ENCODE measurements at regions not wholly inside any gene's neighbourhood (a gene's known extent, or its start where the extent isn't known, plus 50 kb on each side); places are given as distances from the start of the nearest gene placed in this dataset.
A peak's percentile ranks its signal among the peaks of the same experiment; 100 is the strongest.

- peaks cover 12% of the 10 kb centered on the region for H3K9me3 Mint-ChIP-seq
- H3K27ac Mint-ChIP-seq, result peak overlapping the region; percentile 92
- peaks cover 13% of the 10 kb centered on the region for H3K36me3 Mint-ChIP-seq (ENCODE audit: low read depth)
- peak overlapping the region; percentile 76 for H3K4me3 Mint-ChIP-seq
- peaks cover 46% of the 10 kb centered on the region for H3K4me1 Mint-ChIP-seq
- peak; percentile 39 for ATAC-seq (replicated peaks)
- no peaks in the 10 kb centered on the region for H3K27me3 Mint-ChIP-seq
Observed at GRCh38 chr4:26130841-26131432, 189.9 kb upstream of the RBPJ start.

- Mint-ChIP-seq H3K4me3 (peak overlapping the region; percentile 76), H3K4me1 (peaks cover 46% of the 10 kb centered on the region), H3K27ac (peak overlapping the region; percentile 92), H3K9me3 (peaks cover 12% of the 10 kb centered on the region), H3K27me3 (no peaks in the 10 kb centered on the region), H3K36me3 (ENCODE audit: low read depth) (peaks cover 13% of the 10 kb centered on the region)
- ATAC-seq (replicated peaks), result peak; percentile 56
Observed at GRCh38 chr4:26131711-26132110, 189.1 kb upstream of the RBPJ start.

- peak overlapping the region; percentile 92 for H3K27ac Mint-ChIP-seq
- ATAC-seq (replicated peaks), result no peak
- peaks cover 38% of the 10 kb centered on the region for H3K4me1 Mint-ChIP-seq
- peak overlapping the region; percentile 76 for H3K4me3 Mint-ChIP-seq
- H3K27me3 Mint-ChIP-seq, result no peaks in the 10 kb centered on the region
- H3K9me3 Mint-ChIP-seq, result peaks cover 4% of the 10 kb centered on the region
- H3K36me3 Mint-ChIP-seq (ENCODE audit: low read depth), result peaks cover 13% of the 10 kb centered on the region
Observed at GRCh38 chr4:26132858-26133257, 188.0 kb upstream of the RBPJ start.

GRCh38 chr4:26133840-26134239 is 187.0 kb upstream of the RBPJ start:
- peaks cover 13% of the 10 kb centered on the region for H3K36me3 Mint-ChIP-seq (ENCODE audit: low read depth)
- H3K4me3 Mint-ChIP-seq, result peak overlapping the region; percentile 76
- H3K4me1 Mint-ChIP-seq, result peaks cover 38% of the 10 kb centered on the region

DNA sequence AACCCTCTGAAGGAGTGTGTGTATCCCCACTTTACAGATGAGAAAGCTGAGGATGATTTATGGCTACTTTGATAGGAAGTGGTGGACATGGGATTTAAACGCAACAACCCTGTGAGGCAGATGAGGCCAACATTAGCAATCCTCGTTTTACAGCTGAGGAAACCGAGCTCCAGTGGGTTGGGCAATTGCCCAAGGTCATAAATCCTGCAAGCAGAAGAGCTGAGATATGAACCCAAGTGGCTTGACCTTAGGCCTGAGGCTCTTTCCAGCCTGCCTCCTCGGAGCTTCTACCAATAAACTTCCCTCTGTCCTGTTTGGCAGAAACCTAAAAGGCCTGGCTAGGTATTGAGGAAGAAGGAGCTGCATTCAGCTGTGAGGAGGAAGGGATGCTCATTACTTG is 185.5 kb upstream of the RBPJ start:
- Mint-ChIP-seq H3K36me3 (ENCODE audit: low read depth) (peaks cover 13% of the 10 kb centered on the region), H3K9me3 (no peaks in the 10 kb centered on the region), H3K4me1 (peaks cover 36% of the 10 kb centered on the region), H3K27ac (peak overlapping the region; percentile 31), H3K4me3 (no peak overlapping the region), H3K27me3 (no peaks in the 10 kb centered on the region)
- ATAC-seq (replicated peaks), result no peak

More at GRCh38 chr4:26133840-26134239, 187.0 kb upstream of the RBPJ start:
- Mint-ChIP-seq H3K9me3 (peaks cover 2% of the 10 kb centered on the region), H3K27me3 (no peaks in the 10 kb centered on the region), H3K27ac (peak overlapping the region; percentile 92)
- peak; percentile 34 for ATAC-seq (replicated peaks)

- H3K9me3 Mint-ChIP-seq, result no peaks in the 10 kb centered on the region
- no peak overlapping the region for H3K4me3 Mint-ChIP-seq
- peak overlapping the region; percentile 23 for H3K27ac Mint-ChIP-seq
- ATAC-seq (replicated peaks), result no peak
- H3K27me3 Mint-ChIP-seq, result no peaks in the 10 kb centered on the region
- H3K4me1 Mint-ChIP-seq, result peaks cover 27% of the 10 kb centered on the region
- peaks cover 6% of the 10 kb centered on the region for H3K36me3 Mint-ChIP-seq (ENCODE audit: low read depth)
Observed at GRCh38 chr4:26136615-26137014, 184.2 kb upstream of the RBPJ start.

GRCh38 chr4:26137288-26137687 is 183.5 kb upstream of the RBPJ start:
- peak overlapping the region; percentile 69 for H3K27ac Mint-ChIP-seq
- peaks cover 28% of the 10 kb centered on the region for H3K4me1 Mint-ChIP-seq
- no peak overlapping the region for H3K4me3 Mint-ChIP-seq
- no peaks in the 10 kb centered on the region for H3K9me3 Mint-ChIP-seq
- no peaks in the 10 kb centered on the region for H3K27me3 Mint-ChIP-seq
- H3K36me3 Mint-ChIP-seq (ENCODE audit: low read depth), result no peaks in the 10 kb centered on the region
- ATAC-seq (replicated peaks), result no peak

DNA sequence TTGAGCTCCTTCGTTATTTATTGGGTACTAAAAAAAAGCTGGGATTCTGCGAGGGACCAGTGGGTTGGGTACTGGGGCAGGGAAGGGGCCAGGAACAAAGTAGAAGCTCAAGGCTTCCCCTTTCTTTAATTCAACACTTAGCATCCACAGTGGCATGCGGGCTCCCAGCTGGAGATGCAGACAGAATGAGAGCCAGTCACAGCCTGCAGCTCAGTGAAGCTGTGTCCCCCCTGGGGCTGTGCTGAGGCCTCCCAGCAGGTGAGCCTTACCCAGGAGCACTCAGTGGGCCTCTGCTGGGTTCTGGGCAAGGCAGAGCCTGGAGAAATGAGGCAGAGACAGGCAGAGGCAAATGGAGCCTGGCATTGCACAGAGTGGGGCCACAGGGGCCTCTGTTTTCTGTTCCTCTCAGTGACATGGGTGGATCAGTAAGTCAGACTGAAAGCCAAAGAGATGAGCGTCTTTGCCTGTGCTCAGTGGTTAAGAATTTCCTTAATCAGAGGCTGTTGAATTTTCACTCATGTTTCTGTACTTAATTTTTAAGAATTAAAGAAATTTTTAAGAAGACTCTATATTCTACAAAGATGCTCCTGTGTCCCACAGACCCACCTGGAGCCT is 181.4 kb upstream of the RBPJ start:
- Mint-ChIP-seq H3K27me3 (no peaks in the 10 kb centered on the region), H3K9me3 (no peaks in the 10 kb centered on the region), H3K27ac (peak overlapping the region; percentile 10), H3K4me3 (no peak overlapping the region), H3K36me3 (ENCODE audit: low read depth) (no peaks in the 10 kb centered on the region), H3K4me1 (peaks cover 13% of the 10 kb centered on the region)
- peak; percentile 67 for ATAC-seq (replicated peaks)

GRCh38 chr4:26140150-26140898 is 180.5 kb upstream of the RBPJ start:
- peaks cover 22% of the 10 kb centered on the region for H3K4me1 Mint-ChIP-seq
- H3K27ac Mint-ChIP-seq, result peak overlapping the region; percentile 10
- no peaks in the 10 kb centered on the region for H3K36me3 Mint-ChIP-seq (ENCODE audit: low read depth)
- peak; percentile 15 for ATAC-seq (replicated peaks)
- H3K9me3 Mint-ChIP-seq, result no peaks in the 10 kb centered on the region
- H3K27me3 Mint-ChIP-seq, result no peaks in the 10 kb centered on the region
- H3K4me3 Mint-ChIP-seq, result no peak overlapping the region

- Mint-ChIP-seq H3K4me1 (peaks cover 26% of the 10 kb centered on the region), H3K27me3 (no peaks in the 10 kb centered on the region), H3K27ac (peak overlapping the region; percentile 82), H3K36me3 (ENCODE audit: low read depth) (no peaks in the 10 kb centered on the region), H3K9me3 (no peaks in the 10 kb centered on the region), H3K4me3 (peak overlapping the region; percentile 43)
- ATAC-seq (replicated peaks), result no peak
Observed at GRCh38 chr4:26141051-26141721, 179.6 kb upstream of the RBPJ start.

GRCh38 chr4:26141911-26142638 is 178.7 kb upstream of the RBPJ start:
- H3K27ac Mint-ChIP-seq, result peak overlapping the region; percentile 82
- no peaks in the 10 kb centered on the region for H3K27me3 Mint-ChIP-seq
- peak overlapping the region; percentile 43 for H3K4me3 Mint-ChIP-seq
- no peaks in the 10 kb centered on the region for H3K9me3 Mint-ChIP-seq
- no peaks in the 10 kb centered on the region for H3K36me3 Mint-ChIP-seq (ENCODE audit: low read depth)
- ATAC-seq (replicated peaks), result peak; percentile 43
- peaks cover 26% of the 10 kb centered on the region for H3K4me1 Mint-ChIP-seq

GRCh38 chr4:26144526-26145155 is 176.2 kb upstream of the RBPJ start:
- H3K9me3 Mint-ChIP-seq, result peaks cover 4% of the 10 kb centered on the region
- H3K27ac Mint-ChIP-seq, result peak overlapping the region; percentile 56
- peak; percentile 53 for ATAC-seq (replicated peaks)
- no peaks in the 10 kb centered on the region for H3K27me3 Mint-ChIP-seq
- H3K4me1 Mint-ChIP-seq, result peaks cover 41% of the 10 kb centered on the region
- H3K4me3 Mint-ChIP-seq, result peak overlapping the region; percentile 59
- no peaks in the 10 kb centered on the region for H3K36me3 Mint-ChIP-seq (ENCODE audit: low read depth)

- peak overlapping the region; percentile 56 for H3K27ac Mint-ChIP-seq
- H3K4me1 Mint-ChIP-seq, result peaks cover 44% of the 10 kb centered on the region
- peak overlapping the region; percentile 59 for H3K4me3 Mint-ChIP-seq
- ATAC-seq (replicated peaks), result peak; percentile 66
- H3K9me3 Mint-ChIP-seq, result peaks cover 4% of the 10 kb centered on the region
- no peaks in the 10 kb centered on the region for H3K27me3 Mint-ChIP-seq
- H3K36me3 Mint-ChIP-seq (ENCODE audit: low read depth), result no peaks in the 10 kb centered on the region
Observed at GRCh38 chr4:26145212-26145611, 175.6 kb upstream of the RBPJ start.
